ENCODE measurements at regions not wholly inside any gene's neighbourhood (a gene's known extent, or its start where the extent isn't known, plus 50 kb on each side); places are given as distances from the start of the nearest gene placed in this dataset.

DNA sequence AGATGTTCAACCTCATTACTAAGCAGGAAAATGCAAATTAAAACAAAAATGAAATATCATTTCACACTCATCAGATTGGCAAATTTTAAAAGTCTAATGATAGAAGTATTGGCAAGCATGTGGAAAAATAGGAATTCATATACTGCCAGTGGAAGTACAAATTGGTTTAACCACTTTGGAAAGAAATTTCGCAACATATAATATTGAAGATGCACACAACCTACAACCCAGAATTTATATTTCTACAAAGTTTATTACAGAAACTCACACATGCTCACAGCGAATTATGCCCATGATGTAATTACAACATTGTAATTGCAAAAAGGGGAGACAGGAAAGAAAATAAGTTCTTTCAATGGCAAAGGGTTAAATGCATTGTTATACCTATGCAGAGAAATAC is 324.1 kb downstream of the IGSF11 start:
- TF ChIP-seq, protein P1, sequence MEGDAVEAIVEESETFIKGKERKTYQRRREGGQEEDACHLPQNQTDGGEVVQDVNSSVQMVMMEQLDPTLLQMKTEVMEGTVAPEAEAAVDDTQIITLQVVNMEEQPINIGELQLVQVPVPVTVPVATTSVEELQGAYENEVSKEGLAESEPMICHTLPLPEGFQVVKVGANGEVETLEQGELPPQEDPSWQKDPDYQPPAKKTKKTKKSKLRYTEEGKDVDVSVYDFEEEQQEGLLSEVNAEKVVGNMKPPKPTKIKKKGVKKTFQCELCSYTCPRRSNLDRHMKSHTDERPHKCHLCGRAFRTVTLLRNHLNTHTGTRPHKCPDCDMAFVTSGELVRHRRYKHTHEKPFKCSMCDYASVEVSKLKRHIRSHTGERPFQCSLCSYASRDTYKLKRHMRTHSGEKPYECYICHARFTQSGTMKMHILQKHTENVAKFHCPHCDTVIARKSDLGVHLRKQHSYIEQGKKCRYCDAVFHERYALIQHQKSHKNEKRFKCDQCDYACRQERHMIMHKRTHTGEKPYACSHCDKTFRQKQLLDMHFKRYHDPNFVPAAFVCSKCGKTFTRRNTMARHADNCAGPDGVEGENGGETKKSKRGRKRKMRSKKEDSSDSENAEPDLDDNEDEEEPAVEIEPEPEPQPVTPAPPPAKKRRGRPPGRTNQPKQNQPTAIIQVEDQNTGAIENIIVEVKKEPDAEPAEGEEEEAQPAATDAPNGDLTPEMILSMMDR (IDR thresholded peaks at IDR 0.05; ENCODE audit: control insufficient read depth, insufficient read depth, low read depth, low read length, missing control alignments) = no peak
- DNase-seq (ENCODE audit: low read depth) = no peak

DNA sequence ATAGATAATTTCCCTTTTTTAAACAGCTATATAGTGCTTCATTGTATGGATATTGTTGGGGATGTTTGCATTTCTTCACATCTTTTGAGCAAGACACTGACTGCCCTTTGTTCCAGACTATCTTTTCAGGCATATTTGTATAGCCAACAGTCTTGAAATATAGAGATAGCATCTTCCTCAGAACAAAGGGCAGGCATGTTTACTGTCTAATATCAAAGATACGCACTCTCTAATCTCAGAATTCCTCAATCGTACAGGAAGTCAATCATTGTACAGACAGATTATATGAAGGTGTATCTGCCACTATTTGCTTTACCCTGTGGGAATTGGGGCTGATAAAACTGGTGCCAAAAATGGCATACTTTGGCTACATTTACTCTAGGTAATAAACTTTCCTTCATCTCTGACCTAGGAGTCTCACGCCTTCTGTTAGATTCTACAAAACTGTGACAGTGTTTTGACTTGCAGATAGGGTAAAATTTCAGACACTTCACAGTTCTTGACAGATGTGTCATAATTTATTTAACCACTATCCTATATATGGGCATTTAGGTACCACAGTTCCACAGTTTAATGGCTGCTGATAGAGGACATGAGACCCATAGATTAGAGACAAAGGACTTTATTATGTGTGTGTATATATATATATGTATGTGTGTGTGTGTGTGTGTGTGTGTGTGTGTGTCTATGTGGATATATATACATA is 321.0 kb downstream of the IGSF11 start:
- TF ChIP-seq, protein P1 (IDR thresholded peaks at IDR 0.05; ENCODE audit: control insufficient read depth, insufficient read depth, low read depth, low read length, missing control alignments) = no peak
- H3K4me3 ChIP-seq (ENCODE audit: control insufficient read depth, low read depth, low read length) = no peak overlapping the region
- no peak for DNase-seq (ENCODE audit: low read depth)

More for the DNA sequence above, 324.1 kb downstream of the IGSF11 start:
- no peak overlapping the region for H3K4me3 ChIP-seq (ENCODE audit: control insufficient read depth, low read depth, low read length)

DNA sequence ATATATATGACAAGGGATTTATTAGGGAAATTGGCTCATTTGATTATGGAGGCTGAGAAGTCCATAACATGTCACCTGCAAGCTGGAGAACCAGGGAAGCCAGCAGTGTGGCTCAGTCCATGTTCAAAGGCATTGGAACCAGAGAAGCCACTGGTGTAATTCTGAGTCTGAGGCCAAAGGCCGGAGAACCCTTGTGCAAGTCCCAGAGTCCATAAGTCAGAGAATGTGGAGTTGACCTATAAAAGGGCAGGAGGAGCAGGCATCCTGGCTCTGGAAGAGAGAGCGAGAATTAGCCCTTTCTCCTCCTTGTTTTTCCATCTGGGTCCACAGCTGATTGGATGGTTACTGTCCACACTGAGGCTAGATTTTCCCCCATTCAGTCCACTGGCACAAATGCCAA is 319.8 kb downstream of the IGSF11 start:
- no peak overlapping the region for H3K4me3 ChIP-seq (ENCODE audit: control insufficient read depth, low read depth, low read length)
- TF ChIP-seq, protein P1 (IDR thresholded peaks at IDR 0.05; ENCODE audit: control insufficient read depth, insufficient read depth, low read depth, low read length, missing control alignments) = no peak
- DNase-seq (ENCODE audit: low read depth) = no peak

DNA sequence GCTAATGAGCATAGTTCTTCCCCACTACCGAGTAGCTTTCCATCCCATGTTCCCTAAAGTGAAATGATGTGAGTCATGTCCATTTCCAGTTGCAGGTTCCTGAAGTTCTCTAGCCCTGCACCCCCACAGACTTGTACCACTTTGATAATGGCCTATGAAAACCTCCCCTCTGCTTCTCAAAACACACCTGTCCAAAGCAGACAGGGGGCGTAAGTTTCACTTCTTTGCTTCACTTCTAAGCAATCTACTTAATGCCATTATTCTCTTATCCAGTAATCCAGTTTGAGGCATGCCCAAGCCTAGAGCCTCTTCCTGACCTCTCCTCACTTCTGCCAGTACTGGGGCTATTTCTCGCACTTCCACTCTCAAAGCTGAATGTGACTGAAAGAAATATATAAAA is 305.1 kb downstream of the IGSF11 start:
- no peak for DNase-seq (ENCODE audit: low read depth)
- H3K4me3 ChIP-seq (ENCODE audit: control insufficient read depth, low read depth, low read length) = no peak overlapping the region
- TF ChIP-seq, protein P1 (IDR thresholded peaks at IDR 0.05; ENCODE audit: control insufficient read depth, insufficient read depth, low read depth, low read length, missing control alignments) = no peak

DNA sequence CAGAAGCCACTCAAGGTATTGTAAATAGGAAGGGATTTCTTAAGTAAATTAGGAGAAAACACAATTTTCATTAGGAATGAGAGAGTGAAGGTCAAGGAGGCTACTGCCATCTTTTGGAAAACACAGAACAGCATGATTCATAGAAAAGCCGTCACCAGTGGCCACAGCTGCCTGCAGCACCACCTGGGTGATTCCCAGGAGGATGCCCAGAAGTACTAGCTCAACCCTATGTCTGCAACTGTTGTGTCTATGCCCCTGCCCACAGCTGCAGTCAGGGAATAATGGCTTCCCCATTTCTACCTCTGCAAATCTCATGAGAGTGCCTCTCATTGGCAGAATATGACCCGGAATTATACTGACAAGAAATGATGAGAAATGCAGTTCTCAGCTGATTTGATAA is 300.0 kb downstream of the IGSF11 start:
- DNase-seq (ENCODE audit: low read depth) = no peak
- TF ChIP-seq, protein P1 (IDR thresholded peaks at IDR 0.05; ENCODE audit: control insufficient read depth, insufficient read depth, low read depth, low read length, missing control alignments) = no peak
- no peak overlapping the region for H3K4me3 ChIP-seq (ENCODE audit: control insufficient read depth, low read depth, low read length)

DNA sequence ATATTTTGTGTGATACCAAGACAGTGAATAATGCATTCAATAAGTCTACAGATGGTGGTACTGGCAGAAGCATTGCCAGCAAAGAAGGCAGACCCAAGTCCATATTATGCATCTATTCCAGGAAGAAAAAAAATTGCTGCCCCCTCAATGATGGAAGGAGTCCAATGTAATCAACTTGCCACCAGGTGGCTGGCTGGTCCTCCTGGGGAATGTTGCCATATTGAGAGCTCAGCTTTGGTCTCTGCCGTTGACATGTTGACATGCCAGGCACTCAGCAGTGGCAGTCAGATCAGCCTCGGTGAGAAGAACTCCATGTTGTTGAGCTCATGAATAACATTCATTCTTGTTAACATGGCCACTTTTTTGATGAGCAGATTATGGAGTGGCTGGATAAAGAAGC is 298.5 kb downstream of the IGSF11 start:
- DNase-seq (ENCODE audit: low read depth) = no peak
- TF ChIP-seq, protein P1 (IDR thresholded peaks at IDR 0.05; ENCODE audit: control insufficient read depth, insufficient read depth, low read depth, low read length, missing control alignments) = no peak
- no peak overlapping the region for H3K4me3 ChIP-seq (ENCODE audit: control insufficient read depth, low read depth, low read length)
